ENCODE measurements at regions not wholly inside any gene's neighbourhood (a gene's known extent, or its start where the extent isn't known, plus 50 kb on each side); places are given as distances from the start of the nearest gene placed in this dataset.

GRCh38 chr4:111040904-111041303, 418.0 kb upstream of the PITX2 start:
- no peak for TF ChIP-seq CTCF (conservative IDR thresholded peaks at IDR 0.05; ENCODE audit: low read depth, low read length)
- TF ChIP-seq FOS (IDR thresholded peaks at IDR 0.05; ENCODE audit: low read depth, low read length) = no peak
- no peak for TF ChIP-seq POLR2A (IDR thresholded peaks at IDR 0.05; ENCODE audit: low read depth, low read length)
- TF ChIP-seq RAD21 (IDR thresholded peaks at IDR 0.05; ENCODE audit: low read length) = no peak
- TF ChIP-seq CEBPB (IDR thresholded peaks at IDR 0.05; ENCODE audit: low read depth, low read length) = no peak
- no peak for TF ChIP-seq ELK1 (IDR thresholded peaks at IDR 0.05; ENCODE audit: borderline replicate concordance, low read depth, low read length)
- TF ChIP-seq MAZ (IDR thresholded peaks at IDR 0.05; ENCODE audit: borderline replicate concordance, low read depth, low read length) = no peak
- no peak for TF ChIP-seq CHD1 (IDR thresholded peaks at IDR 0.05; ENCODE audit: low read depth, low read length)

Measured in IMR-90 (cell line).